ENCODE measurements at regions not wholly inside any gene's neighbourhood (a gene's known extent, or its start where the extent isn't known, plus 50 kb on each side); places are given as distances from the start of the nearest gene placed in this dataset.

DNA sequence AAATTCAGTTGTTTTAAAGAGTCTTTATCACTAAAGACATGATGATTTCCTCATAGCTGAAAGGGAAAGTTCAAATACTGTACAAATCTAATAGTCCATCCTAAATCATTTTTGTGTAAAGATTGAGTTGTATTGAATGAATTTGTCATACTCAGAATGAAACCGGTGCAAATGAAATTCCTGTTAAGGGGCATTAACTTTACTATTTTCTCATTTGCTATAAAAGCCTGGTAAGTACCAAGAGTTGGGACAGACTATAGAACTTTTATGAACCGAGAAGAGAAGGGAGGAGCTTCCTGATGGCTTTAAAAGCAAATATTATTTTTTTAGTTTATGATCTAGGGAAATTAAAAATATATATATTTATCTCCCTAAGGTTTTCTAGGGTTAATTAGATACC lies 260.0 kb upstream of the AKR1E2 start:
- TF ChIP-seq, protein P1, sequence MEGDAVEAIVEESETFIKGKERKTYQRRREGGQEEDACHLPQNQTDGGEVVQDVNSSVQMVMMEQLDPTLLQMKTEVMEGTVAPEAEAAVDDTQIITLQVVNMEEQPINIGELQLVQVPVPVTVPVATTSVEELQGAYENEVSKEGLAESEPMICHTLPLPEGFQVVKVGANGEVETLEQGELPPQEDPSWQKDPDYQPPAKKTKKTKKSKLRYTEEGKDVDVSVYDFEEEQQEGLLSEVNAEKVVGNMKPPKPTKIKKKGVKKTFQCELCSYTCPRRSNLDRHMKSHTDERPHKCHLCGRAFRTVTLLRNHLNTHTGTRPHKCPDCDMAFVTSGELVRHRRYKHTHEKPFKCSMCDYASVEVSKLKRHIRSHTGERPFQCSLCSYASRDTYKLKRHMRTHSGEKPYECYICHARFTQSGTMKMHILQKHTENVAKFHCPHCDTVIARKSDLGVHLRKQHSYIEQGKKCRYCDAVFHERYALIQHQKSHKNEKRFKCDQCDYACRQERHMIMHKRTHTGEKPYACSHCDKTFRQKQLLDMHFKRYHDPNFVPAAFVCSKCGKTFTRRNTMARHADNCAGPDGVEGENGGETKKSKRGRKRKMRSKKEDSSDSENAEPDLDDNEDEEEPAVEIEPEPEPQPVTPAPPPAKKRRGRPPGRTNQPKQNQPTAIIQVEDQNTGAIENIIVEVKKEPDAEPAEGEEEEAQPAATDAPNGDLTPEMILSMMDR (conservative IDR thresholded peaks at IDR 0.05; ENCODE audit: low read depth, low read length) = no peak
- no peak for TF ChIP-seq EZH2 (IDR thresholded peaks at IDR 0.05; ENCODE audit: low read length, unreplicated experiment)

Measured in PC-3 (cell line).